ENCODE measurements at regions not wholly inside any gene's neighbourhood (a gene's known extent, or its start where the extent isn't known, plus 50 kb on each side); places are given as distances from the start of the nearest gene placed in this dataset.

GRCh38 chr1:99540744-99541143 is 105.2 kb upstream of the PALMD start:
- no peak for DNase-seq
- Histone ChIP-seq H3K27me3 (ENCODE audit: control insufficient read depth, insufficient read depth, low read length) (no peaks in the 10 kb centered on the region), H3K9ac (ENCODE audit: low read length in 3 of 3) (no peak overlapping the region), H3K27ac (ENCODE audit: low read depth in 2 of 2, low read length in 2 of 2) (no peak overlapping the region), H3K9me3 (ENCODE audit: control insufficient read depth in 2 of 3, insufficient read depth in 1 of 3, low read length in 3 of 3) (no peaks in the 10 kb centered on the region), H3K4me3 (ENCODE audit: low read length in 3 of 3) (no peak overlapping the region), H3K36me3 (ENCODE audit: control insufficient read depth in 2 of 3, insufficient read depth in 3 of 3, low read length in 3 of 3) (no peaks in the 10 kb centered on the region), H3K4me1 (ENCODE audit: control insufficient read depth in 2 of 3, insufficient read depth in 2 of 3, low read depth in 1 of 3, low read length in 3 of 3) (no peaks in the 10 kb centered on the region)
- no peak for FAIRE-seq
- intact Hi-C loops (cut with DNase I): no loop called here
- TF ChIP-seq, protein P1, sequence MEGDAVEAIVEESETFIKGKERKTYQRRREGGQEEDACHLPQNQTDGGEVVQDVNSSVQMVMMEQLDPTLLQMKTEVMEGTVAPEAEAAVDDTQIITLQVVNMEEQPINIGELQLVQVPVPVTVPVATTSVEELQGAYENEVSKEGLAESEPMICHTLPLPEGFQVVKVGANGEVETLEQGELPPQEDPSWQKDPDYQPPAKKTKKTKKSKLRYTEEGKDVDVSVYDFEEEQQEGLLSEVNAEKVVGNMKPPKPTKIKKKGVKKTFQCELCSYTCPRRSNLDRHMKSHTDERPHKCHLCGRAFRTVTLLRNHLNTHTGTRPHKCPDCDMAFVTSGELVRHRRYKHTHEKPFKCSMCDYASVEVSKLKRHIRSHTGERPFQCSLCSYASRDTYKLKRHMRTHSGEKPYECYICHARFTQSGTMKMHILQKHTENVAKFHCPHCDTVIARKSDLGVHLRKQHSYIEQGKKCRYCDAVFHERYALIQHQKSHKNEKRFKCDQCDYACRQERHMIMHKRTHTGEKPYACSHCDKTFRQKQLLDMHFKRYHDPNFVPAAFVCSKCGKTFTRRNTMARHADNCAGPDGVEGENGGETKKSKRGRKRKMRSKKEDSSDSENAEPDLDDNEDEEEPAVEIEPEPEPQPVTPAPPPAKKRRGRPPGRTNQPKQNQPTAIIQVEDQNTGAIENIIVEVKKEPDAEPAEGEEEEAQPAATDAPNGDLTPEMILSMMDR (IDR thresholded peaks at IDR 0.05; ENCODE audit: borderline replicate concordance, extremely low read depth, insufficient read depth): no peak

GRCh38 chr1:99544328-99544727 is 101.6 kb upstream of the PALMD start:
- Histone ChIP-seq H3K9me3 (ENCODE audit: control insufficient read depth in 2 of 3, insufficient read depth in 1 of 3, low read length in 3 of 3) (no peaks in the 10 kb centered on the region), H3K27me3 (ENCODE audit: control insufficient read depth, insufficient read depth, low read length) (no peaks in the 10 kb centered on the region), H3K9ac (ENCODE audit: low read length in 3 of 3) (no peak overlapping the region), H3K27ac (ENCODE audit: low read depth in 2 of 2, low read length in 2 of 2) (no peak overlapping the region), H3K4me1 (ENCODE audit: control insufficient read depth in 2 of 3, insufficient read depth in 2 of 3, low read depth in 1 of 3, low read length in 3 of 3) (no peaks in the 10 kb centered on the region), H3K4me3 (ENCODE audit: low read length in 3 of 3) (no peak overlapping the region), H3K36me3 (ENCODE audit: control insufficient read depth in 2 of 3, insufficient read depth in 3 of 3, low read length in 3 of 3) (no peaks in the 10 kb centered on the region)
- DNase-seq: no peak
- intact Hi-C loops (cut with DNase I): no loop called here
- FAIRE-seq: no peak
- TF ChIP-seq, protein P1 (IDR thresholded peaks at IDR 0.05; ENCODE audit: borderline replicate concordance, extremely low read depth, insufficient read depth): no peak

- TF ChIP-seq, protein P1 (IDR thresholded peaks at IDR 0.05; ENCODE audit: borderline replicate concordance, extremely low read depth, insufficient read depth): no peak
These were observed 99.2 kb upstream of the PALMD start for GRCh38 chr1:99546432-99547416.

More at GRCh38 chr1:99546432-99547416, 99.2 kb upstream of the PALMD start:
- no peaks in the 10 kb centered on the region for H3K36me3 ChIP-seq (ENCODE audit: control insufficient read depth in 2 of 3, insufficient read depth in 3 of 3, low read length in 3 of 3)
- no peak overlapping the region for H3K27ac ChIP-seq (ENCODE audit: low read depth in 2 of 2, low read length in 2 of 2)
- intact Hi-C loops (cut with DNase I): no loop called here
- H3K27me3 ChIP-seq (ENCODE audit: control insufficient read depth, insufficient read depth, low read length): no peaks in the 10 kb centered on the region
- no peaks in the 10 kb centered on the region for H3K9me3 ChIP-seq (ENCODE audit: control insufficient read depth in 2 of 3, insufficient read depth in 1 of 3, low read length in 3 of 3)
- FAIRE-seq (no peak), DNase-seq (no peak)
- no peaks in the 10 kb centered on the region for H3K4me1 ChIP-seq (ENCODE audit: control insufficient read depth in 2 of 3, insufficient read depth in 2 of 3, low read depth in 1 of 3, low read length in 3 of 3)
- no peak overlapping the region for H3K4me3 ChIP-seq (ENCODE audit: low read length in 3 of 3)
- no peak overlapping the region for H3K9ac ChIP-seq (ENCODE audit: low read length in 3 of 3)

Data from kidney (tissue), 13 donors.